ENCODE measurements at regions not wholly inside any gene's neighbourhood (a gene's known extent, or its start where the extent isn't known, plus 50 kb on each side); places are given as distances from the start of the nearest gene placed in this dataset.

DNA sequence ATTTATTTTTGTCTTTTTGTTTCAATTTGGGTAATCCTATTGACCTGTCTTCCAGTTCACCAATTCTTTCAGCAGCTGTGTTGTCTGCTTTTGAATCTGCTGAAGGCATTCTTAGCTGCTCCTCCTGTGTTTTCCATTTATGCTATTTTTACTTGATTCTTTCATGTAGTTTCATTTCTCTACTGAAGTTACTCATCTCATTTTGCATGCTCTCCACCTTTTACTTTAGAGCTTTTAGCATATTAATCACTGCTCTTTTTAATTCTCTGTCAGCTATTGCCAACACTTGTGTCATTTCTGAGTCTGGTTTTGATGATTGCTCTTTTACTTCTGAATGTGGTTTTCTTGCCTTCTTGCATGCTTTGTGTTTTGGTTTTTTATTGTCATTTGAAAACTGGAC lies 496.0 kb upstream of the CLINT1 start:
- no peak for DNase-seq (ENCODE audit: low spot score)

- DNase-seq (ENCODE audit: low spot score) = no peak
Measured at GRCh38 chr5:158351485-158352125, 492.7 kb upstream of the CLINT1 start.

GRCh38 chr5:158349987-158350386 lies 491.0 kb upstream of the CLINT1 start:
- no peak for DNase-seq (ENCODE audit: low spot score)

DNA sequence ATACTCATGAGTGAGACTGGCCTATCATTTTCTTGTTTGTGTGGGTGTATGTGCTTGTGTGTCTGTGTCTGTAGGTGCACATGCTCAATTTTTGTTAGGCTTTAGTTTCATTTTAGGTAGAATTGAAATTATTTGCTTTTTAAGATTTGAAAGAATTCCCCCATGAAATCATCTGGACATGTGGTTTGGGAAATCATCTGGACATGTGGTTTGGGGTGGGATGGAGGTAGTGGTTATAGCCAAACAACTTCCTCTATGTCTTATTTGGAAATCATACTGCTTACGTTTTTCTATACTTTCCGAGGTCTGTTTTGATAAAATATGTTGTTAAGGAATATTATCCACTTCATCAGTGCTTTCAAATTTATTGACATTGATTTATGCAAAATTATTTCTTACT lies 485.4 kb upstream of the CLINT1 start:
- no peak for DNase-seq (ENCODE audit: low spot score)

DNA sequence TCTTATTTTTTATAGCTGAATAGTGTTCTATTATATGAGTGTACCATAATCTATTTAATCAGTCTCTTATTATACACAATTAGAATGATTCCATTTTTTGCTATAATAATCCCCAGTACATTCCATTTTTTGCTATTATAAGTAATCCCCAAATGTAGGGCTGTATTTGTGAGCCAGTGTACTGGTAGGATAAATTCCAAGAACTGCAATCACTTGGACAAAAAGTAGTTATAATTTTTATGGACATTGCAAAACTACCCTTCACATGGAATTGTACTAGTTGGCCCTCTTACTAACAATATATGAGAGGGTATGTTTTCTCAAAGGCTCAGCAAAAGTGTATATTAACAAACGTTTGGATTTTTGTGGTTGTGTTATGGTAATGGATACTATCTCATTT lies 481.7 kb upstream of the CLINT1 start:
- no peak for DNase-seq (ENCODE audit: low spot score)

DNA sequence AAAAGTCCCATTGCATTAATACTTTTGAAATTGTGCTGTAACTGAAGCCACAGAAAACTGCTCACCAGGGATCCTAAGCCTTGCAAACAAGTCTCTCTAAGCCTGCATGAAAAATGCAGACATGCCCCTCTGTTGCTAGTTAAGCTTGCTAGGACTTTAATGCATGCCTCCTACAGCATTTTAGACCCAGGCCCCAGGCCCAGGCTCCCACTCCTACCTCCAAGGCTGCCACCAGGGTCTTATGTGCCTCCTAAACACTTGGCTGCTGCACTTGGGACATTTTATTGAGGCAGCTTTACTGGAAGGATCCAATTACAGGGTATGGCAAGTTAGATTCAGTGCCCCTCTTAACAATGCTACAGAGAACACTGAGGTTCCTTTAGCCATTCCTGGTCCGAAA lies 467.3 kb upstream of the CLINT1 start:
- no peak for DNase-seq (ENCODE audit: low spot score)

GRCh38 chr5:158324236-158324635 lies 465.3 kb upstream of the CLINT1 start:
- no peak for DNase-seq (ENCODE audit: low spot score)

DNA sequence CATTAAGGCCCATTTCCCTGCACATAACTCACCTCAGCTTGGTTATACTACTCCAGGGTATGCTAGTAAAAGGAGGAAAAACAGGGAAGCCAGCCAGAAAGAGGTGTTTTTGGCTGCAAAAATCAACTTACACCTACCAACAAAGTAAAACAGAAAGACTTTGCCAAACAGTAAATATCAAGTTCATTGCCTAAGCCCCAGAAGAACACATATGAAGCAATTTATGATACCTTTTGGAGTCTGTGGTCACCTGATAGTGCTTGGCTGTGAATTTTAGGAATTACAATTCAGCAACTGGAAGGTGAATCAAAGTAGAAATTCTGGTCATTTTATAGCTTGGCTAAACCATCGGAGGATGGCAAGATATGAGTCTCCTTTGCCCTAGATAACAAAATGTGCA lies 463.7 kb upstream of the CLINT1 start:
- DNase-seq (ENCODE audit: low spot score) = no peak

GRCh38 chr5:158320934-158321333 lies 462.0 kb upstream of the CLINT1 start:
- no peak for DNase-seq (ENCODE audit: low spot score)

DNA sequence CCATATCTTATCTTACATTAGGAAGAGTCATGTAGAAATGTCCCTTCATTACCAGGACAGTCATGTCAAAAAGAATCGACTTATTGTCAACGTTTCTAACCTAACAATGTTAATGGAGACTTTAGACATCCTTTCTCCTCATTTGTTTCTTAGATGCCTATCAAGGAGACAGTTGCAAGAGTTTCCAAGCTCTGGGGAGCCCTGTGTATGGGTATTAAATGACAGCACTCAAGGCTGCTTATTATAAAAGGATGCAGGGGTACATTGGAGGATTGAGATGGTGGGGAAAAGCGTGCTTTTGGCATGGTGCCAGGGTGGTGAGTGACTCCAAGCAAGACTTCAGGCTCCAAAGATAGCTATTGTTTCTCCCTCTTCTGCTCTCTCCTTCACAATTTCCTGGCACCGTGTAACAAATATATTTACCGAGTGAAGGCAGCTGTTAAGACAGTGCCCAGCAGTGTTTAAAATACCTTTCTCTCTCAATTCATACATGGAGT lies 461.3 kb upstream of the CLINT1 start:
- DNase-seq (ENCODE audit: low spot score) = no peak

GRCh38 chr5:158317507-158317906 lies 458.6 kb upstream of the CLINT1 start:
- no peak for DNase-seq (ENCODE audit: low spot score)

DNA sequence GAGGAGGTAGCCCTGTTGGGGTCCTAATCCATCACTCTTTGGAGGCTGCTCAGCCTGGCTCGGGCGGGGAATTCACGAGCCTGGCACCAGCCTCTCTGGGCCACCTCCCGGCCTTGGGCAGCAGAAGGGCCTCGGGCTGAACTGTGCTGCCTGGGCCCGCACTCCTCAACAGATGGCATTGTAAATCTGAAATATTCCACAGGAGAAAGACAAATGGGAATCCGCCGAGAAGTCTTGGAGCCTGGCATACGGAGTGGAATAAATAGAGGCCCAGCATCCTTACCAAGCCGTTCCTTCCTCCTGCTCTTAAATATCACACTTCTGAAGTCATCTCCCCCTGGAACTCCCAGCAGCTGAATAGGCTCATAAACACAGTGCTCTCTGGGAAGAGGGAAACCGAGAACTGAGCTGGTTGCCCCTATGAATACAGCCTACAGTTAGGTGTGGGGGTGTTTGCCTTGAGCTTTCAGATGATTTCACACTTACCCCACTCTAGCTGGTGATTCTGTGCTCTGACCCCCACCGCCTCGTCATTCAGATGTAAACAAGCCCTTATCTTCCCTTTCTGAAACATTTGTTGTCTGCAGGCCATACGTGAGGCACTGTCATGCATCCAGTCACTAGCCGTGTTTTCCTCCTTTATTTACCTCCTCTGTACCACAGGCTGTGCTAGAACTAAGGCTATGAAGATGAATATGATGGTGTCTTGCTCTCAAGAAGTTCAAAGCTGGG lies 455.0 kb upstream of the CLINT1 start:
- DNase-seq (ENCODE audit: low spot score) = no peak

DNA sequence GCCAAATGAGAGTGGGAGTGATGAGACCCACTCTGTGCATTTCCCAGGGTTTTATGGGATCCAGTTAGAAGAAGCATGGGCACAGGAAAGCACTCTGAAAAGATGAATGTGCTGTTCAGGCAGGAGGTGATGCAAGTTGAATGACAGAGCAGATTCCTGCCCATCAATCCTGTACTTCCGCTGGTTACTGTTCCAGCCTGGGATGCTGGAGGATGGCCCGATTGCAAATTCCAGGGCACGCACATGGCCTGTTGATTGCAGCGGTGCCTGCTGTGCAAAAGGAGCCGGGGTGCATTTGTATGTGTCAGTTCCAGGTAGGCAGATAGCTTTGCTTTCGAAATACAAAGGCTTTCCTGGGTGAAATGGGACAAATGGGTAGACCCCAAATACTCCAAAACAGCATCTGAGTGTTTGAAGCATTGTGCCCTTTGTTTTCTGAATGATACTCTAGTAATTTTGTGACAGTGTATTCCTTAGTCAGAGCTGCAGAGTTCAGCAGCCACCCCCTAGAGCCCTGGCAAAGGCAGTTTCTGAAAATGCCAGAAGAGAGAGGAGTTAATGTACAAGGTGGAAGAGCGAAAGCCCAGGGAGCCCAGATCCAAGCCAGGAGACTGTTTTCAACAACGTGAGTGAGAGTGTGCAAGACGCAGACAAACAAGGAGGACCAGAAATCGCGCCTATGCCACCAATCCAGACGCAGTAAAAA lies 454.2 kb upstream of the CLINT1 start:
- DNase-seq (ENCODE audit: low spot score) = no peak

DNA sequence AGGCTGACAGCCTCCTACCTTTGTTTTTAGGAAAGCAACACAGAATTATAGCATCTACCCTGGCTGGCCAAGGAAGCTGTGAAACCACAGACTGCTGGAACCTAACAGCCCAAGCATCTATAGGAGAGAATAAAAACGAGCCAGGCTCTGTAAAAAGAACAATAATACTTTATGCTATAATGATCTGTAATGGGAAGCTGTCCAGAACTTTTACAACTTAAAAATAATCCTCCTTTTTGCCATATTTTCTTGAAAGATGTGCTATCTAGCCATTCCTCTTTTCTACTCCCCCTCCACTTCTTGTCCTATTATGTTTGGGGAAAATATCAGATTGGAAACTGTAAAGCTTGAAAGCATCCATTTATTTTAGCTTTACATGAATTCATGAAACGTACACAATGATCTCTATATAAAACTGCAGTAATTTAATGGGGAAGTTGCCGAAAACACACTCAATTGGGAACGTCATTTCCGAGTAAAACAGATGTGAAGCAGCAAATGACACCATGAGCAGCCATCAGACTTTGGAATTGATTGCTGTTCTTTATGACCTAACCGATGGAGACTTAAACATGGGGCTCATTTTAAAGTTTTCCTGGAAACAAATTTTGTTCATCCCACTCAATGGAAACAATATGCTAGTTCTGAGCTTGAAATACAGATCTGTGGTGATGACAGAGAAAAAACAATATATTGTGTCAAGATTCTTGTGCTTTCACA lies 450.3 kb upstream of the CLINT1 start:
- DNase-seq (ENCODE audit: low spot score) = no peak

- DNase-seq (ENCODE audit: low spot score) = no peak
Measured at GRCh38 chr5:158308429-158309025, 449.6 kb upstream of the CLINT1 start.

- DNase-seq (ENCODE audit: low spot score) = no peak
Measured at GRCh38 chr5:158305861-158306260, 446.9 kb upstream of the CLINT1 start.

DNA sequence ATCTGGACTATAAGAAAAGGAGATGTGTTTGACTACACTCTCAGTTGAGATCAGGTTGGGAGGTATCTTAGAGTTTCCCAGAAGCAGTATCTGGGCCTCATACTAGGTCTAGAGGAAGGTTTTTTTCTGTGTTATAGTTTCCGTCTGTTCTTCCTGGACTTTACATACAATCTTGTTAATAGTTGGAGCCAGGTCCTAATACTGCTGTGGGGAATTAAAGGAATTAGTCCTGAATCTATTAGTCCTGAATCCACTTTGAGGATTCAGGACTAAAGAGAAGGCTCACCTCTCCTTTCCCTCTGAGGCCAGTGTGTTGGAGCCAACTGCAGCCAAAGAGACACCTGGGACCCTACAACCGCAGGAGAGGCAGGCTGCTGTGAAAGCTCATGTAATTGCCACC lies 445.7 kb upstream of the CLINT1 start:
- DNase-seq (ENCODE audit: low spot score) = no peak

GRCh38 chr5:158303883-158304282 lies 444.9 kb upstream of the CLINT1 start:
- no peak for DNase-seq (ENCODE audit: low spot score)

- no peak for DNase-seq (ENCODE audit: low spot score)
Measured at GRCh38 chr5:158303275-158303674, 444.3 kb upstream of the CLINT1 start.

- no peak for DNase-seq (ENCODE audit: low spot score)
Measured at GRCh38 chr5:158302029-158302428, 443.1 kb upstream of the CLINT1 start.

- DNase-seq (ENCODE audit: low spot score) = no peak
Measured at GRCh38 chr5:158301186-158301585, 442.2 kb upstream of the CLINT1 start.

- DNase-seq (ENCODE audit: low spot score) = no peak
Measured at GRCh38 chr5:158300256-158300655, 441.3 kb upstream of the CLINT1 start.

All from AG08395 (cell line).